MM.1S (cell line): ENCODE measurements at regions not wholly inside any gene's neighbourhood (a gene's known extent, or its start where the extent isn't known, plus 50 kb on each side); places are given as distances from the start of the nearest gene placed in this dataset.

Experiments used
- DNase-seq: peaks from one replicate; pipeline ENCODE4 v3.0.0-alpha.2; 2015
- H2AFZ ChIP-seq: fragments of 300-600 bp; sonication (generic); 2 replicates; pipeline ENCODE4 v1.6.0; 2016; ENCODE audit warnings: antibody characterized with exemption, low read length
- H3F3A ChIP-seq: fragments of 300-600 bp; sonication (generic); 2 replicates; pipeline ENCODE4 v1.6.1; 2016; ENCODE audit warnings: mild to moderate bottlenecking, antibody characterized with exemption, low read length, moderate library complexity, mixed read lengths; ENCODE audit not compliant: insufficient read depth
- H3K27ac ChIP-seq: fragments of 300-600 bp; sonication (generic); 2 replicates; pipeline ENCODE4 v1.5.1; 2016; ENCODE audit warnings: mild to moderate bottlenecking, low read length
- H3K27me3 ChIP-seq: fragments of 300-600 bp; sonication (generic); replicated peaks from 2 replicates; pipeline ENCODE4 v1.6.0; 2016; ENCODE audit warnings: low read length; ENCODE audit not compliant: insufficient read depth
- H3K36me3 ChIP-seq: fragments of 300-600 bp; sonication (generic); replicated peaks from 2 replicates; pipeline ENCODE4 v1.6.1; 2016; ENCODE audit warnings: mild to moderate bottlenecking, low read length, mixed read lengths; ENCODE audit not compliant: insufficient read depth
- H3K4me1 ChIP-seq: fragments of 300-600 bp; sonication (generic); 2 replicates; pipeline ENCODE4 v1.6.1; 2016; ENCODE audit warnings: low read length, mixed read lengths
- H3K4me2 ChIP-seq: fragments of 300-600 bp; sonication (generic); 2 replicates; pipeline ENCODE4 v1.6.0; 2016; ENCODE audit warnings: low read depth, low read length
- H3K4me3 ChIP-seq: fragments of 300-600 bp; sonication (generic); 2 replicates; pipeline ENCODE4 v1.5.1; 2016; ENCODE audit warnings: low read length, mixed read lengths
- H3K79me2 ChIP-seq: fragments of 300-600 bp; sonication (generic); 2 replicates; pipeline ENCODE4 v1.6.1; 2016; ENCODE audit warnings: mixed run types, low read length, mixed read lengths
- H3K9ac ChIP-seq: fragments of 300-600 bp; sonication (generic); 2 replicates; pipeline ENCODE4 v1.6.1; 2016; ENCODE audit warnings: low read length, mixed read lengths
- H3K9me2 ChIP-seq: fragments of 300-600 bp; sonication (generic); replicated peaks from 2 replicates; pipeline ENCODE4 v1.6.1; 2016; ENCODE audit warnings: mild to moderate bottlenecking, low read length, mixed read lengths; ENCODE audit not compliant: insufficient read depth
- H3K9me3 ChIP-seq: fragments of 300-600 bp; sonication (generic); replicated peaks from 2 replicates; pipeline ENCODE4 v1.6.1; 2016; ENCODE audit warnings: mild to moderate bottlenecking, low read length, mixed read lengths; ENCODE audit not compliant: insufficient read depth
- H4K20me1 ChIP-seq: fragments of 300-600 bp; sonication (generic); 2 replicates; pipeline ENCODE4 v1.6.1; 2016; ENCODE audit warnings: mild to moderate bottlenecking, low read length, moderate library complexity, mixed read lengths; ENCODE audit not compliant: insufficient read depth
- CTCF ChIP-seq: fragments of 300-600 bp; sonication (generic); IDR thresholded peaks from 2 replicates; pipeline ENCODE4 v1.5.1; 2016; ENCODE audit warnings: antibody characterized with exemption, low read length, mixed read lengths
- EZH2 ChIP-seq: fragments of 300-600 bp; sonication (generic); optimal IDR thresholded peaks from 2 replicates; pipeline ENCODE3; 2017; ENCODE audit warnings: low read depth, mild to moderate bottlenecking, antibody characterized with exemption, low read length, mixed read lengths
- EZH2phosphoT487 ChIP-seq: fragments of 300-600 bp; sonication (generic); IDR thresholded peaks from 2 replicates; pipeline ENCODE4 v1.6.1; 2018; ENCODE audit warnings: antibody characterized with exemption, low read length

GRCh38 chr4:149280806-149281205, 534.8 kb downstream of the IQCM start:
- Histone ChIP-seq H3F3A (no peaks in the 10 kb centered on the region), H3K27ac (no peak overlapping the region), H3K4me3 (no peak overlapping the region), H3K9ac (no peak overlapping the region), H2AFZ (no peak overlapping the region), H3K9me2 (no peaks in the 10 kb centered on the region), H3K9me3 (no peaks in the 10 kb centered on the region), H3K27me3 (no peaks in the 10 kb centered on the region), H3K36me3 (no peaks in the 10 kb centered on the region), H4K20me1 (no peaks in the 10 kb centered on the region), H3K4me2 (no peak overlapping the region), H3K4me1 (no peaks in the 10 kb centered on the region), H3K79me2 (no peaks in the 10 kb centered on the region)
- TF ChIP-seq EZH2 (no peak), CTCF (no peak), EZH2phosphoT487 (no peak)
- no peak for DNase-seq

GRCh38 chr4:149279776-149280175, 535.9 kb downstream of the IQCM start:
- H3K27ac ChIP-seq = no peak overlapping the region
- no peak overlapping the region for H2AFZ ChIP-seq
- TF ChIP-seq CTCF (no peak), EZH2phosphoT487 (no peak), EZH2 (no peak)
- no peaks in the 10 kb centered on the region for H4K20me1 ChIP-seq
- H3K9me3 ChIP-seq = no peaks in the 10 kb centered on the region
- no peaks in the 10 kb centered on the region for H3K4me1 ChIP-seq
- no peak overlapping the region for H3K4me2 ChIP-seq
- H3K27me3 ChIP-seq = no peaks in the 10 kb centered on the region
- no peak overlapping the region for H3K9ac ChIP-seq
- no peaks in the 10 kb centered on the region for H3K9me2 ChIP-seq
- DNase-seq = no peak
- no peak overlapping the region for H3K4me3 ChIP-seq
- no peaks in the 10 kb centered on the region for H3F3A ChIP-seq
- no peaks in the 10 kb centered on the region for H3K36me3 ChIP-seq
- no peaks in the 10 kb centered on the region for H3K79me2 ChIP-seq

- no peaks in the 10 kb centered on the region for H4K20me1 ChIP-seq
- H3K9ac ChIP-seq = no peak overlapping the region
- H3K4me2 ChIP-seq = no peak overlapping the region
- H3K9me3 ChIP-seq = no peaks in the 10 kb centered on the region
- H3K4me1 ChIP-seq = no peaks in the 10 kb centered on the region
- no peak for TF ChIP-seq EZH2
- TF ChIP-seq EZH2phosphoT487 = no peak
- TF ChIP-seq CTCF = no peak
- H3K27me3 ChIP-seq = no peaks in the 10 kb centered on the region
- no peaks in the 10 kb centered on the region for H3K79me2 ChIP-seq
- DNase-seq = no peak
- no peaks in the 10 kb centered on the region for H3K36me3 ChIP-seq
- H3K27ac ChIP-seq = no peak overlapping the region
- no peaks in the 10 kb centered on the region for H3F3A ChIP-seq
- H3K9me2 ChIP-seq = no peaks in the 10 kb centered on the region
- no peak overlapping the region for H3K4me3 ChIP-seq
- no peak overlapping the region for H2AFZ ChIP-seq
Observed at GRCh38 chr4:149279331-149279730, 536.3 kb downstream of the IQCM start.
